GM18909 (cell line): ENCODE measurements at regions not wholly inside any gene's neighbourhood (a gene's known extent, or its start where the extent isn't known, plus 50 kb on each side); places are given as distances from the start of the nearest gene placed in this dataset.
"Not testable (repeated sequence)": the region's sequence is repeated elsewhere in the genome, so short reads cannot be mapped to it uniquely, and the experiment has no call there.

ENCODE experiments used
- ATAC-seq: cut with Tn5 transposase; IDR thresholded peaks from one replicate; pipeline ENCODE4 v1.9.1; 2021; ENCODE audit warnings: mild to moderate bottlenecking; ENCODE audit not compliant: unreplicated experiment, poor library complexity

GRCh38 chr9:28925157-28925556 lies 1351.9 kb upstream of the C9orf72 start:
- no peak for ATAC-seq

DNA sequence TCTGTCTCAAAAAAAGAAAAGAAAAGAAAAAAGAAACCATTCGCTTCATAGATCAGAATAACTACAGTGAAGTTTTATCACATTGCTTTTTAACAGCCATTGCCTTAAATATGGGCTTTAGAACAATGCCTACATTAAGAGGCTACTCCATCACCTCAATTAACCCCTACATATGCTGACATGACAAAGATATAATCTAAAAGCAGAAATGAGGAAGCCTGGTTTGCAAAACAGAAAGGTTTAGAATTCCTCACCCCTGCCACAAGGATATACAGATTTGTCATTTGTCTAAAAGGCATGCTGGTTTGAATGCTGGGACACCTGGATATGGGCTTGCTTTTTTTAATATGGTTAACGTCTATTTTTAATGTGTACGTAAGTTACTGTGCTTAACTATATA lies 1353.0 kb upstream of the C9orf72 start:
- ATAC-seq = no peak

DNA sequence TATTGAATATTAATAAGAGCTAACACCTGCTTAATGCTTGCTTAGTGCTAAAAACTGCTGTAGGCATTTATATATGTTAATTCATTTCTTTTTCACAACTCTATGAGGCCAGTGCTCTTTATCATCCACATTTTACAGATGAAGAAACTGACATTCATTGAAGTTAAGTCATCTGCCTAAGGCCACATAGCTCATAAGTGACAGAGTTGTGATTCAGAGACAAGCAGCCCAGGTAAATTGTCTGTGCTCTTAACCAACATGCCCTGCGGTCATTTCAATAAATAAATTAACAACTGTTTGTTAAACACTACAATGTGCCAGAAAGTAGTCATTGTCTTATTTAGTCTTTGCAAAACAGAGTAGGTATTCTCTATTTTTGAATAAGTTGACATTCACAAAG lies 1354.4 kb upstream of the C9orf72 start:
- ATAC-seq = no peak

GRCh38 chr9:28929433-28929832 lies 1356.2 kb upstream of the C9orf72 start:
- ATAC-seq = no peak

- ATAC-seq = no peak
Observed at GRCh38 chr9:28930766-28931165, 1357.5 kb upstream of the C9orf72 start.

DNA sequence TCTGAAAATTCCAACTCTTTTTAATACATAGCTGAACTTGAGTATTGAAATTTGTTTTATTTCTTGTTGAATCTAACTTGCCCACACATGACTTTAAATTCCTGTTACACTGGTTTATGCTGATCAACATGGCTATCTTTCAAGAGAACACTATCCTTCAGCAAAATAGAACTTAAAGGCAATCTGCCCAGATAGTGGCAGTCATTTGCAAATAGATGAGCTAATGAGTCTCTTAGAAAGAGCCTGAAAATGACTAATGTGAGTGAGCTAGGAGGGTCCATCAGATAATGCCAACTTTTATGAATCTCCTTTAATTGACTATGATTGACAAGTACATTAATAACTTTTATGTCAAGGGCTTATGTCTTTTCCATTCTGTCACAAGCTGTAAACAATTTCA lies 1360.8 kb upstream of the C9orf72 start:
- no peak for ATAC-seq

- no peak for ATAC-seq
Observed at GRCh38 chr9:28938981-28939380, 1365.7 kb upstream of the C9orf72 start.

DNA sequence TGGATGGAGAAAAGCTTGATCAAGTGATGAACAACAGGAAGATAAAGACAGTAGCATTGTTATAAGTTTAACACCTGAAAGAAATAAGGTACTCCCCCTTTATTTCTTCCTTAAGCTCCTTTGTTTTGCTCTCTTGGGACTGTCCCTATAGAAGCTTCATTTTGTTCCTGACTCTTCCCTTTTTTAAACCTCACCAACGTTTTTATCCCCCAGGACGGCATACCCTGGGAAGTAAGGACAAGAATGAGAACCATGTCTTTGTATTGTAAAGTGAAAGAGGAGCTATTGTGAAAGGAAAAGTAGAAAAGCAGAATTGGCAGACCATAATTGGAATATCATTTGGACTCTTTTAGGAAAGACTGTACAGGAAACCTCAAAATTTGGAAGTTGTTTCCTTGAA lies 1368.6 kb upstream of the C9orf72 start:
- ATAC-seq = no peak

DNA sequence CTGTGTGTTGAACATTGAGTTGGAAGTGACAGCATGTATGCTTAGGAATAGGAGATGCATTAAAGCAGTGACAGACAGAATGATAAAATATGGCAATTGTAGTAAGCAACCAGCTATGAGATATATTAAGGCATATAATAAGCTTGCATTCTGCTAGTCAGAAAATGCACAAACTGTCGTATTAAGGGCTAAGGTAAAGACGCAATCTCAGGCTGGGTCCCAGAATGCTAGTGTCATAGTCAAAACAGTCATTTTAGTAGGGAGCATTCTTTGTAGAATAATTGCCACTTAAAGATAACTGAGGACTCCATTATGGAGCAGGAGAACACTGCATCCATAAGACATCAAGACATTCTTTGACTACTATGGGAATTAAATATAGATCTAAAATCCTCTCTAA lies 1369.7 kb upstream of the C9orf72 start:
- ATAC-seq = no peak

GRCh38 chr9:28946648-28947047 lies 1373.4 kb upstream of the C9orf72 start:
- no peak for ATAC-seq

GRCh38 chr9:28951945-28952344 lies 1378.7 kb upstream of the C9orf72 start:
- ATAC-seq = no peak

DNA sequence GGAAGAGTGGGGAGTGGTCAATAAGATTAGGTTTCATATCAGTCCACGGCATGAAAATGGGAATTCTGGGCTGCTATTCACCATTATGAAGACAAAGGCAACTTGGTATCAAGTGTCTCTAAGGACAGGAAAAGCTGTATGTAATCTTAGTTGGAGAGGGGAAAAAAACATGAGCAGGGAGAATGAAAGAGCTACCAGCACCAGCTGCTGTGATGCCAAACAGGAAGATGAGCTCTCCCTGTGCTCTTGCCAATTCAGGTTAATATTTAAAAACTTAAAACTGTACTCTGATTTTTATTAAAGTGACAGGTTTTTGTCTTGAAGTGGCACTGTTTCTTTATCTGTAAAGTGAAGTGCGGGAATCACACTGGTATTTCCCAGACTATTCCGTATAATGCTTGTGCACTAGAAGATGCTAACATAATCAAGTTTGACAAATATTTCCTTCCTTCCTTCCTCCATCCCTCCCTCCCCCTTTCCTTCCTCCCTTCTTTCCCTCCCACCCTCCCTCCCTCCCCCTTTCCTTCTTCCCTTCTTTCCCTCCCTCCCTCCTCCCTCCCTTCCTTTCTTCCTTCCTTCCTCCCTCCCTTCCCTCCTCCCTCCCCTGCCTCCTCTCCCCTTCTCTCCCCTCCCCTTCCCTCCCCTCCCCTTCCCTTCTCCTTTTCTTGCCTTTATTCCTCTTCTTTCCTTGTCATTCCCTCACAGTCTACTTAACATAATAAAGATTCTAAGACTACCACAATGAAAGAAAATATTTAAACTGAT lies 1383.0 kb upstream of the C9orf72 start:
- ATAC-seq = no peak

DNA sequence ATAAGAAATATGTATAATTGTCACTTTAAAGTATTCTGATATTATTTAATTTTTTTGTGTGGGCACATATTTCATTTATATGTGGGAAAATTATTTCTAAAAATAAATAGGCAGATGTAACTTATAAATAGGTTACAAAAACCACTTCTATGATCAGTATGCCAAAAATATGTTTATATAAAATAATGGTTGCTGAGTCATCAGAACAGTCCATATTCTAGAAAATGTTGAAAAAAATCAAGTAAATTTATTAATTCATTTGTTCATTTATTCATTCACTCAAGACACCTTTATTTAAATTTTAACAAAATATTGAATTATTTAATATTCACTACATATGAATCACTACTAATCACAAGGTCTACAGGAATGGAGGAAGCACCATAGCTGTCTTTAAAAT lies 1387.3 kb upstream of the C9orf72 start:
- ATAC-seq = no peak

DNA sequence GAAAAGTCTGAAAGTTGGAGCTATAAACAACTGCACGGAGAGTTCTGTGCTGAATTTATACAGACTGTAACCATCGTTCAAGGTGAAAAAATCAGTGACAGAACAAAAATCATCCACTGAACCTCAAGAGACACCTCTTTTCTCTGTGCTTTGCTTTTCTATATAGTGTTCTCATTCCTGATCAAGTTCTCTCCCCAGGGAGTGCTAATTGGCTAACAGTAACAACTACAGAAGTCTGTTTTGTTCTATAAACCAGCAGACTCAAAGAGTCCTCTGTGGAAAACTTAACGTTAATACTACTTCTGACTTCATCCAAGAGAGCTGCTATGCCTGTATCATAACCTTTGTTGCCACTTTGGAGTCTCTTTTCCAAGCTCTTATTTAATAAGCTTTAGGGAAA lies 1388.3 kb upstream of the C9orf72 start:
- ATAC-seq = no peak

DNA sequence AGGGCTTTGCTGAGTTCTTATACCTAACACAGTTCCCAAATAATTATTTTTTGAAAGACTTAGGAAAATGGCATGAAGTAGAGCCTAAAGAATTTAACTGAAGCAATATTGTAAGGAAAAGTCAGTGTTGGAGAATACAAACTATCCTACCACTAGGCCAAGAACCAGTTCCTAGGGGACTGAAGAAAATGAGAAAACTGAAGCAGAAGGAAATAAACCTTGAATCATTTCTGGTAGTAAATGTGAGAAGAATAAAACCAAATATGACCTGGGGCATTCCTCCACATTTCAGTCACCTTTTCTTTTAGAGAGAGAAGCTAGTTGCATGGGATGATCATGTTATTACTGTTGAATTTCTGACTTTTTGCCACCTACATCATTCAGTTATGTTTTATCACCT lies 1393.9 kb upstream of the C9orf72 start:
- ATAC-seq = no peak

- ATAC-seq = no peak
Observed at GRCh38 chr9:28970241-28970654, 1397.0 kb upstream of the C9orf72 start.

DNA sequence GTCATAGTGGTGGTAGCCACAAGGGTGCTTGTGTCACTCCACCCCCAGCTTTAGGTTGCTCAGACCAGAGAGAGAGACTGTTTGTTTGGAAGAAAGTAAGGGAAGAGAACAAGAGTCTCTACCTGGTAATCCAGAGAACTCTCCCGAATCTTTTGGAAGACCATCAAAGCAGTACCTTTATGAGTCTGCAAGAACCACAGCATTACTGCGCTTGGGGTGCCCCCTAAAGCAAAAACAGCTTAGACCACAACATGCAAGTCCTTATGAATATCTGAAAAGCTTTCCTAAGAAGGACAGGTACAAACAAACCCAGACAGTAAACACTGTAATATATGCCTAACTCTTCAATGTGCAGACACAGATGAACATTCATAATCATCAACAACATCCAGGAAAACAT lies 1398.6 kb upstream of the C9orf72 start:
- ATAC-seq = no peak

- ATAC-seq = no peak
Observed at GRCh38 chr9:28976250-28976649, 1403.0 kb upstream of the C9orf72 start.

GRCh38 chr9:28976684-28977083 lies 1403.4 kb upstream of the C9orf72 start:
- ATAC-seq = no peak

- ATAC-seq = no peak
Observed at GRCh38 chr9:28981129-28981528, 1407.8 kb upstream of the C9orf72 start.

- no peak for ATAC-seq
Observed at GRCh38 chr9:28981711-28982110, 1408.4 kb upstream of the C9orf72 start.

- no peak for ATAC-seq
Observed at GRCh38 chr9:28984016-28984415, 1410.7 kb upstream of the C9orf72 start.

- ATAC-seq = not testable (repeated sequence)
Observed at GRCh38 chr9:28990009-28990408, 1416.7 kb upstream of the C9orf72 start.
